HepG2 (cell line): ENCODE measurements at regions not wholly inside any gene's neighbourhood (a gene's known extent, or its start where the extent isn't known, plus 50 kb on each side); places are given as distances from the start of the nearest gene placed in this dataset.

Experiments used
- ATAC-seq: fragments of 200-7000 bp; cut with Tn5 transposase; 3 replicates; pipeline ENCODE4 v1.9.1; 2020; ENCODE audit warnings: mild to moderate bottlenecking, moderate library complexity
- BruUV-seq: library from RNA; stranded (reverse); fragments of 400-500 nt; replicated peaks from 2 replicates; lab custom pipeline; 2021; lab: Mats Ljungman, UMichigan
- CTCF ChIA-PET: fragments of 300-600 bp; formaldehyde crosslinking; extraction: SDS; loops from one replicate; lab custom pipeline; 2021; ENCODE audit warnings: low total read pairs, inconsistent platforms, low intra/inter-chr PET ratio; lab: Yijun Ruan, JAX
- POLR2A ChIA-PET: fragments of 350-600 bp; sonication (Branson Sonifier 250); formaldehyde crosslinking; loops from one replicate; lab custom pipeline; 2020; ENCODE audit warnings: antibody characterized with exemption, inconsistent platforms; lab: Yijun Ruan, JAX
- DNase-seq: peaks from one replicate; pipeline ENCODE4 v3.0.0-alpha.2; 2015; ENCODE audit warnings: low spot score
- FAIRE-seq: peaks from 3 replicates; lab custom pipeline; 2011; peaks lifted over from hg19 to GRCh38; lab: Jason Lieb, UNC
- H2AFZ ChIP-seq: one replicate; pipeline ENCODE4 v1.6.1; 2011; ENCODE audit warnings: low read length, inconsistent platforms
- H3K27ac ChIP-seq: fragments of 300-600 bp; 3 replicates; pipeline ENCODE4 v1.8.0; 2011; ENCODE audit warnings: mixed run types, mild to moderate bottlenecking, mixed read lengths, low read length, inconsistent platforms; ENCODE audit not compliant: insufficient read depth; ENCODE audit errors: extremely low read length
- H3K27me3 ChIP-seq, 2 experiments: fragments of 200-600 bp in 1 of 2; 2 replicates in 1 of 2; 3 replicates in 1 of 2; pipeline versions ENCODE4 v1.6.0 to v1.8.0; 2011; ENCODE audit warnings: low read length in 2 of 2, mild to moderate bottlenecking in 2 of 2, moderate library complexity in 2 of 2, inconsistent platforms in 1 of 2; ENCODE audit not compliant: insufficient read depth in 2 of 2, control insufficient read depth in 1 of 2
- H3K36me3 ChIP-seq, 2 experiments: fragments of 200-600 bp in 1 of 2; replicated peaks in 1 of 2; 2 replicates in 1 of 2; 3 replicates in 1 of 2; pipeline versions ENCODE4 v1.5.1 to v1.8.0; 2011; ENCODE audit warnings: low read length in 2 of 2, inconsistent platforms in 1 of 2; ENCODE audit not compliant: insufficient read depth in 2 of 2, control insufficient read depth in 1 of 2
- H3K4me1 ChIP-seq: 2 replicates; pipeline ENCODE4 v1.5.1; 2012; ENCODE audit warnings: low read length, inconsistent platforms; ENCODE audit not compliant: insufficient read depth
- H3K4me2 ChIP-seq: 2 replicates; pipeline ENCODE4 v1.6.0; 2011; ENCODE audit warnings: low read depth, low read length, inconsistent platforms
- H3K4me3 ChIP-seq, 3 experiments: fragments of 200-600 bp in 1 of 3; sonication (generic), shearing (Covaris generic) in 1 of 3; replicated peaks in 1 of 3; 2 replicates each; pipeline ENCODE4 v1.5.1; 2011 to 2016; ENCODE audit warnings: low read length in 3 of 3, inconsistent platforms in 2 of 3, low read depth in 2 of 3, mild to moderate bottlenecking in 2 of 3, control low read depth in 1 of 3, mixed read lengths in 1 of 3; ENCODE audit not compliant: insufficient read depth in 1 of 3
- H3K79me2 ChIP-seq: one replicate; pipeline ENCODE4 v1.6.1; 2011; ENCODE audit warnings: low read length, inconsistent platforms; ENCODE audit not compliant: insufficient read depth
- H3K9ac ChIP-seq: 2 replicates; pipeline ENCODE4 v1.6.0; 2011; ENCODE audit warnings: mild to moderate bottlenecking, low read depth, low read length, inconsistent platforms; ENCODE audit not compliant: insufficient read depth
- H3K9me3 ChIP-seq: 2 replicates; pipeline ENCODE4 v1.5.1; 2012; ENCODE audit warnings: mild to moderate bottlenecking, low read length
- H4K20me1 ChIP-seq: 2 replicates; pipeline ENCODE4 v1.6.0; 2011; ENCODE audit warnings: inconsistent platforms, mild to moderate bottlenecking, low read length, moderate library complexity; ENCODE audit not compliant: insufficient read depth
- DMAP1 ChIP-seq: IDR thresholded peaks from 2 replicates; pipeline ENCODE4 v1.6.1; 2016
- ELF3 ChIP-seq: IDR thresholded peaks from 2 replicates; pipeline ENCODE4 v1.6.1; 2016; ENCODE audit warnings: missing genetic modification reagents, missing compliant biosample characterization
- FOSL1 ChIP-seq: sonication (generic); formaldehyde crosslinking; IDR thresholded peaks from 2 replicates; pipeline ENCODE4 v1.9.0; 2021; ENCODE audit warnings: missing genetic modification reagents, borderline replicate concordance
- HMG20B ChIP-seq: conservative IDR thresholded peaks from 2 replicates; pipeline ENCODE4 v1.6.1; 2016; ENCODE audit warnings: missing genetic modification reagents, missing compliant biosample characterization
- HNF4A ChIP-seq: sonication (generic); formaldehyde crosslinking; IDR thresholded peaks from 2 replicates; pipeline ENCODE4 v1.4.0; 2020; ENCODE audit warnings: missing genetic modification reagents
- NR2F6 ChIP-seq, 2 experiments: IDR thresholded peaks; 2 replicates each; pipeline ENCODE4 v1.6.1; 2016; ENCODE audit warnings: antibody characterized with exemption in 1 of 2, mild to moderate bottlenecking in 1 of 2
- SOX13 ChIP-seq, 3 experiments: fragments of 450-650 bp in 1 of 3; sonication (generic) in 1 of 3; formaldehyde crosslinking in 1 of 3; IDR thresholded peaks in 2 of 3; conservative IDR thresholded peaks in 1 of 3; 2 replicates each; pipeline versions ENCODE4 v1.5.0 to v1.6.1; 2016 to 2020; ENCODE audit warnings: antibody characterized with exemption in 1 of 3, mild to moderate bottlenecking in 1 of 3, missing compliant biosample characterization in 1 of 3, missing genetic modification reagents in 1 of 3, moderate library complexity in 1 of 3
- SOX5 ChIP-seq: IDR thresholded peaks from 2 replicates; pipeline ENCODE4 v1.6.1; 2016; ENCODE audit warnings: borderline replicate concordance
- ZMAT3 ChIP-seq: sonication (generic); formaldehyde crosslinking; conservative IDR thresholded peaks from 2 replicates; pipeline ENCODE4 v1.7.0; 2021; ENCODE audit warnings: missing genetic modification reagents
- ZNF12 ChIP-seq: sonication (generic); formaldehyde crosslinking; IDR thresholded peaks from 2 replicates; pipeline ENCODE4 v1.5.0; 2020; ENCODE audit warnings: missing genetic modification reagents
- ZNF451 ChIP-seq: sonication (generic); formaldehyde crosslinking; IDR thresholded peaks from 2 replicates; pipeline ENCODE4 v1.5.0; 2020; ENCODE audit warnings: mild to moderate bottlenecking, missing genetic modification reagents
- ZNF512B ChIP-seq: sonication (generic); formaldehyde crosslinking; IDR thresholded peaks from 2 replicates; pipeline ENCODE4 v1.5.1; 2020; ENCODE audit warnings: missing genetic modification reagents, mild to moderate bottlenecking, borderline replicate concordance
- ZNF768 ChIP-seq: sonication (generic); formaldehyde crosslinking; IDR thresholded peaks from 2 replicates; pipeline ENCODE4 v1.4.0; 2020; ENCODE audit warnings: missing genetic modification reagents
- ZNF841 ChIP-seq: sonication (generic); formaldehyde crosslinking; IDR thresholded peaks from 2 replicates; pipeline ENCODE4 v1.8.1; 2023; ENCODE audit warnings: missing genetic modification reagents, borderline replicate concordance
- WGBS: methylation state at CpG from one replicate; pipeline ENCODE4 v1.1.6; 2017; ENCODE audit warnings: low lambda C conversion rate; 5-methylcytosine and 5-hydroxymethylcytosine counted together
- in situ Hi-C: cut with HindIII; loops from 2 replicates; pipeline ENCODE4 v1.10.0; 2017; ENCODE audit warnings: low pct_unique_long_range_greater_than_20kb; ENCODE audit not compliant: extremely low pct_ligation_motif_present
- intact Hi-C: fragments of 100-400 bp; cut with micrococcal nuclease; formaldehyde crosslinking; loops from one replicate; pipeline ENCODE4 v1.10.0; 2022; ENCODE audit not compliant: unreplicated experiment
- TF ChIP-seq, protein P1 (sequence below): IDR thresholded peaks from 2 replicates; pipeline ENCODE4 v1.6.1; 2016; ENCODE audit warnings: missing biosample characterization, missing genetic modification reagents, low read depth
- TF ChIP-seq, protein P2 (sequence below): sonication (generic); formaldehyde crosslinking; IDR thresholded peaks from 2 replicates; pipeline ENCODE4 v1.4.0; 2020; ENCODE audit warnings: missing genetic modification reagents, mild to moderate bottlenecking, borderline replicate concordance

GRCh38 chr1:58941471-58942289 is 157.8 kb upstream of the JUN start:
- ATAC-seq (peak; percentile 72), FAIRE-seq (peak; percentile 44), DNase-seq (peak; percentile 36)
- intact Hi-C loops (no loop called here), in situ Hi-C loops (no loop called here)
- H3K9me3 ChIP-seq, result no peaks in the 10 kb centered on the region
- peaks cover 0 to 3% of the 10 kb centered on the region in 2 experiments; a peak in 1 of 5 replicates for H3K27me3 ChIP-seq
- WGBS, result 2% methylated on average over 3 of the region's 4 CpGs
- peak overlapping the region; percentile 11; the same call in 1 of the 2 replicates for H3K4me2 ChIP-seq
- BruUV-seq, result no TSS peak
- H4K20me1 ChIP-seq, result no peaks in the 10 kb centered on the region
- no peak overlapping the region for H3K4me3 ChIP-seq
- no peak overlapping the region for H3K27ac ChIP-seq
- H3K36me3 ChIP-seq, result no peaks in the 10 kb centered on the region
- ChIA-PET CTCF (no interaction called here), POLR2A (no interaction called here)
- H3K79me2 ChIP-seq, result no peaks in the 10 kb centered on the region
- H3K9ac ChIP-seq, result no peak overlapping the region
- peaks cover 22% of the 10 kb centered on the region for H3K4me1 ChIP-seq
- no peak overlapping the region for H2AFZ ChIP-seq
- no peak for TF ChIP-seq SOX13 (IDR thresholded peaks at IDR 0.05)
- peak in 1 of 2 experiments; percentile 54; a peak in 1 of 4 replicates for TF ChIP-seq SOX13 (CRISPR knock-in tag; conservative IDR thresholded peaks at IDR 0.05 in 1 of 2, IDR thresholded peaks at IDR 0.05 in 1 of 2)
- TF ChIP-seq, protein P1, sequence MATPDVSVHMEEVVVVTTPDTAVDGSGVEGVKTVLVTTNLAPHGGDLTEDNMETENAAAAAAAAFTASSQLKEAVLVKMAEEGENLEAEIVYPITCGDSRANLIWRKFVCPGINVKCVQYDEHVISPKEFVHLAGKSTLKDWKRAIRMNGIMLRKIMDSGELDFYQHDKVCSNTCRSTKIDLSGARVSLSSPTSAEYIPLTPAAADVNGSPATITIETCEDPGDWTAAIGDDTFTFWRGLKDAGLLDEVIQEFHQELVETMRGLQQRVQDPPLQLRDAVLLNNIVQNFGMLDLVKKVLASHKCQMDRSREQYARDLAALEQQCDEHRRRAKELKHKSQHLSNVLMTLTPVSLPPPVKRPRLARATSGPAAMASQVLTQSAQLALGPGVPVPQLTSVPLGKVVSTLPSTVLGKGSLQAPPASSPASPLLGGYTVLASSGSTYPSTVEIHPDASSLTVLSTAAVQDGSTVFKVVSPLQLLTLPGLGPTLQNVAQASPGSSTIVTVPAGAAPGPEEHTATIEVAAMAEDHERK (CRISPR knock-in tag), result no peak
- TF ChIP-seq HMG20B, result no peak
- TF ChIP-seq ZNF512B (CRISPR knock-in tag), result no peak
- peak; percentile 56; the same call in 1 of the 2 replicates for TF ChIP-seq SOX5
- TF ChIP-seq DMAP1 (CRISPR knock-in tag), result no peak
- TF ChIP-seq HNF4A (CRISPR knock-in tag), result 0 out of 2 replicates have a peak, but pooled peaks have one; percentile 12
- no peak for TF ChIP-seq ZNF768
- TF ChIP-seq, protein P2, sequence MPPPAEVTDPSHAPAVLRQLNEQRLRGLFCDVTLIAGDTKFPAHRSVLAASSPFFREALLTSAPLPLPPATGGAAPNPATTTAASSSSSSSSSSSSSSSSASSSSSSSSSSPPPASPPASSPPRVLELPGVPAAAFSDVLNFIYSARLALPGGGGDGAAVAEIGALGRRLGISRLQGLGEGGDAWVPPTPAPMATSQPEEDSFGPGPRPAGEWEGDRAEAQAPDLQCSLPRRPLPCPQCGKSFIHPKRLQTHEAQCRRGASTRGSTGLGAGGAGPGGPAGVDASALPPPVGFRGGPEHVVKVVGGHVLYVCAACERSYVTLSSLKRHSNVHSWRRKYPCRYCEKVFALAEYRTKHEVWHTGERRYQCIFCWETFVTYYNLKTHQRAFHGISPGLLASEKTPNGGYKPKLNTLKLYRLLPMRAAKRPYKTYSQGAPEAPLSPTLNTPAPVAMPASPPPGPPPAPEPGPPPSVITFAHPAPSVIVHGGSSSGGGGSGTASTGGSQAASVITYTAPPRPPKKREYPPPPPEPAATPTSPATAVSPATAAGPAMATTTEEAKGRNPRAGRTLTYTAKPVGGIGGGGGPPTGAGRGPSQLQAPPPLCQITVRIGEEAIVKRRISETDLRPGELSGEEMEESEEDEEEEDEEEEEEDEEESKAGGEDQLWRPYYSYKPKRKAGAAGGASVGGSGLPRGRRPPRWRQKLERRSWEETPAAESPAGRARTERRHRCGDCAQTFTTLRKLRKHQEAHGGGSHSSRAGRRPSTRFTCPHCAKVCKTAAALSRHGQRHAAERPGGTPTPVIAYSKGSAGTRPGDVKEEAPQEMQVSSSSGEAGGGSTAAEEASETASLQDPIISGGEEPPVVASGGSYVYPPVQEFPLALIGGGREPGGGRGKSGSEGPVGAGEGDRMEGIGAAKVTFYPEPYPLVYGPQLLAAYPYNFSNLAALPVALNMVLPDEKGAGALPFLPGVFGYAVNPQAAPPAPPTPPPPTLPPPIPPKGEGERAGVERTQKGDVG (CRISPR knock-in tag), result no peak
- TF ChIP-seq ZNF451, result no peak
- no peak for TF ChIP-seq ZMAT3 (CRISPR knock-in tag)
- no peak for TF ChIP-seq FOSL1 (CRISPR knock-in tag)
- no peak; the same call in 1 of the 2 replicates for TF ChIP-seq ELF3
- TF ChIP-seq NR2F6 (IDR thresholded peaks at IDR 0.05), result 0 out of 2 replicates have a peak, but pooled peaks have one; percentile 17
- no peak; the same call in 1 of the 2 replicates for TF ChIP-seq NR2F6 (CRISPR knock-in tag; IDR thresholded peaks at IDR 0.05)
- no peak for TF ChIP-seq ZNF12 (CRISPR knock-in tag)
- TF ChIP-seq ZNF841, result no peak
